Endothelial cell of umbilical vein (primary cell): ENCODE measurements at regions not wholly inside any gene's neighbourhood (a gene's known extent, or its start where the extent isn't known, plus 50 kb on each side); places are given as distances from the start of the nearest gene placed in this dataset.

ENCODE experiments used
- CTCF ChIP-seq, 2 donors: IDR thresholded peaks; 1 replicate in 1 of 2; 2 replicates in 1 of 2; pipeline ENCODE4 v1.5.1; 2011; ENCODE audit warnings: low read length in 2 of 2, mild to moderate bottlenecking in 2 of 2, moderate library complexity in 2 of 2, control low read depth in 1 of 2, inconsistent platforms in 1 of 2, low read depth in 1 of 2; ENCODE audit not compliant: insufficient read depth in 1 of 2; ENCODE audit errors: extremely low read depth in 1 of 2
- MAX ChIP-seq: IDR thresholded peaks from 2 replicates; pipeline ENCODE4 v1.6.1; 2011; ENCODE audit not compliant: insufficient read depth, insufficient read length

- no peak for TF ChIP-seq CTCF (IDR thresholded peaks at IDR 0.05; ENCODE audit: extremely low read depth in 1 of 2, insufficient read depth in 1 of 2, low read depth in 1 of 2, low read length in 2 of 2)
- TF ChIP-seq MAX = no peak
Measured at GRCh38 chr5:174843263-174844250, 119.2 kb downstream of the MSX2 start.
